GM18873 (cell line): ENCODE measurements at regions not wholly inside any gene's neighbourhood (a gene's known extent, or its start where the extent isn't known, plus 50 kb on each side); places are given as distances from the start of the nearest gene placed in this dataset.
"Not testable (repeated sequence)": the region's sequence is repeated elsewhere in the genome, so short reads cannot be mapped to it uniquely, and the experiment has no call there.

ENCODE experiments used
- ATAC-seq: cut with Tn5 transposase; IDR thresholded peaks from one replicate; pipeline ENCODE4 v1.9.1; 2021; ENCODE audit warnings: mild to moderate bottlenecking, moderate library complexity, moderate number of reproducible peaks; ENCODE audit not compliant: unreplicated experiment, low FRiP score

DNA sequence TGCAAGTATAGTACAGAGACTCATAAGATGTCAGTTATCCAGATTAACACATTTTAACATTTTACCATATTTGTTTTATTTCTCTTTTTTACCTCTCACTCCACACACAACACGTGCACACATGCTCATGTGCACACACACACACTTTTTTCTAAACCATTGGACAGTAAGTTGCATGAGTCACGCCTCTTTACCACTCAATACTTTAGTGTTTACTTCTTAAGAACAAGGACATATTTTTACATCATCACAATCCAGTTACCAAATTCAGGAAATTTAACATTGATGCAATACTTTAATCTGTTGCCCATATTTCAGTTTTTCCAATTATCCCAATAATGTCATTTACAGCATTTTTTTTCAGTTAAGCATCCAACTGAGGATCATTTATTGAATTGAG lies 109.0 kb downstream of the RIN2 start:
- no peak for ATAC-seq

GRCh38 chr20:19867940-19868371 lies 109.9 kb downstream of the RIN2 start:
- no peak for ATAC-seq

DNA sequence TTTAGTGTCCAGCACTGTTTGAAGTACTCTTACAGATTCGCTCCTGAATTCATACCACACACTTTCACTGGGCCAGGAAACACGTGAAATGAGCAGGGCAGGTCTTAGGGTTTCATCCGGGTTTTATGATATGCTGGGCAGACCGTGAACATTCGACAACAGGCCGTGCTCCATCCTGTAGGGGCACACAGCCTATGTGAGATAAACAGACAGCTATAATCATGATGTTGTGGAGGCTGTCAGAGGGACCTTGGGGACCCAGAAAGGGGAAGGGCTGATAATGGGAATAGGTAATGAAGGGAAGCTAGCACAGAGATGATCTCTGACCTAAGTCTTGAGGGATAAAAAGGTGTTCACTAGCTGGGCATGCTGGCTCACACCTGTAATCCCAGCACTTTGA lies 110.4 kb downstream of the RIN2 start:
- ATAC-seq, result no peak

DNA sequence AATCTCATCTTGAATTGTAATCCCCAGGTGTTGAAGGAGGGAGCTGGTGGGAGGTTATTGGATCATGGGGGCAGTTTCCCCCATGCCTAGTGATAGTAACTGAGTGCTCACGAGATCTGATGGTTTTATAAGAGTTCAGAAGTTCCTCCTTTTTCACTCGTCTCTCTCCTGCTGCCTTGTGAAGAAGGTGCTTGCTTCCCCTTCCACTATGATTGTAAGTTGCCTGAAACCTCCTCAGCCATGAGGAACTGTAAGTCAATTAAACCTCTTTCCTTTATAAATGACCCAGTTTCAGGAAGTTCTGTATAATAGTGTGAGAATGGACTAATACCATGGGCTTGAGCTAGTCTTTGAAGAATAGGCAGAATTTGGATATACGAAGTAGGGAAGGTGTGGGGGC lies 113.9 kb downstream of the RIN2 start:
- ATAC-seq, result no peak

- no peak for ATAC-seq
Measured at GRCh38 chr20:19874040-19874727, 116.1 kb downstream of the RIN2 start.

DNA sequence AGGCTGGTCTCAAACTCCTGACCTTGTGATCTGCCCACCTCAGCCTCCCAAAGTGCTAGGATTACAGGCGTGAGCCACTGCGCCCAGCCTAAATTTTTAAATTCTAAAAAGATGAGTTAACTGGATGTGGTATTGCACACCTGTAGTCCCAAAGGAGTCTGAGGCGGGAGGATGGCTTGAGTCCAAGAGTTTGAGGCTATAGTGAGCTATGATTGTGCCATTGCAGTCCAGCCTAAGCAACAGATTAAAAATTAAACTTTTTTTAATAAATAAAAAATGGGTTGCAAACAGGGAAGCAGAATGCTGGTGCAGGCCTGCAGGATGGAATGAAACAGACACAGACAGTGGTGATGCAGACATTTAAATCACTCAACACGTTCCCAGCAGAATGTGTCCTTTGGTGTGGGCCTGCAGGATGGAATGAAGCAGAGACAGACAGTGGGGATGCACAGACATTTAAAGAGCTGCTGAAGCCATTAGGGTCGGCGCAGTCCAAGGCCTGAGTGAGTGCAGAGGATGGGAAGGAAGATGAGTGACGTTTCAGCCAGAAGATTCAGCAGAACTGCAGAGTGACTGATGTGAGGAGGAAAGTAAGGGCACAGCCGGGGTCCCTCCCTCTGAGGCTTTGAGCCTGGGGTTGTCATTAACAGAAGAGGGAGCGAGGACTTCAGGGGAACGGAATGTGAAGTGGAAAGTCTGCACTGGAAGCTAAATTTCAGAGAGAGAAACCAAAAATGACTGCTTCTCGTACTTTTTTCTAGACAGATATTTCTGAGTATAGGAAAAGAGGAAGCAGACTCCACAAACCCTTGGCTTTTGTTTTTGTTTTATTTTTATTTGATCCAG lies 117.5 kb downstream of the RIN2 start:
- no peak for ATAC-seq

- no peak for ATAC-seq
Measured at GRCh38 chr20:19876828-19877460, 118.9 kb downstream of the RIN2 start.

DNA sequence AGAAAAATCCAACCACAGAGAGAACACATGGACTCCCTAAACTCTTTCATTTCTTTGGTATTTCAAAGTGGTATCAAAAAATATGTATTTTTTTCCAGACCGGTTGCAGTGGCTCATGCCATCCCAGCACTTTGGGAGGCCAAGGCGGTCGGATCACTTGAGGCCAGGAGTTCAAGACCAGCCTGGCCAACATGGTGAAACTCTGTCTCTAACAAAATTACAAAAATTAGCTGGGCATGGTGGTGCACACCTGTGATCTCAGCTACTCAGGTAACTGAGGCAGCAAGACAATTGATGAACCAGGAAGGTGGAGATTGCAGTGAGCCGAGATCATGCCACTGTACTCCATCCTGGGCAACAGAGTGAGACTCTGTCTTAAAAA lies 121.8 kb downstream of the RIN2 start:
- ATAC-seq, result not testable (repeated sequence)

- no peak for ATAC-seq
Measured at GRCh38 chr20:19880256-19881079, 122.4 kb downstream of the RIN2 start.

DNA sequence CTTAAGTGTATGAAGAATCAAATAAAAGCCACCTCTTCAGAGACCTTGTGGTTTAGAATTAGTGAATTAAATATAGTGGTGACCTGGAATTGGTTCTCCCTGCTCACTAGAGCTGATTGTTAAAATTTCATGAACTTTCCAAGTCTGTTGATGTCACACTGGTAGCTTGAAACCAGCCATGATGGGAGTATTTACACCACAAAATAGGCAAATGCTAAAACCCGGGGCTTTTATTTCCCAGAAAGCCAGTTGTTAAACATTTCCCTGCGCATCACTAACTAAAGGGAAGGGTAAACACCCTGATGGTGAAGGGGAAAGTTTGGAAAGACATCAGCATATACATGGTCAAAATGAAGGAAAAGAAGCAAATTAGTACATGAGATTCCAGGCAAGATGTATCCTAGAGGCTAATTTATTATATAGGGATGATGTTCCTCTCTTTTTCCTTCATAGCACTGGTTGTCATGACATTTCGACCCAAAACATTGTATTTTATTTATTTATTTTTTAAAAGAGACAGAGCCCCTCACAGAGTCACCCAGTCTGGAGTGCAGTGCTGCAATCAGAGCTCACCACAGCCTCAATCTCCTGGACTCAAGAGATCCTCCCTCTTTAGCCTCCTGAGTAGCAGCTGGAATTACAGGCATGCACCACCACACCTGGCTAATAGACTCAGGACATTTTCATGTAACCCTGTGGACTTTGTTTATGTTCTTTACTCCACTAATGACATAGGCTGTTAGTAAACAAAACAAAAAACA lies 123.2 kb downstream of the RIN2 start:
- ATAC-seq, result no peak

DNA sequence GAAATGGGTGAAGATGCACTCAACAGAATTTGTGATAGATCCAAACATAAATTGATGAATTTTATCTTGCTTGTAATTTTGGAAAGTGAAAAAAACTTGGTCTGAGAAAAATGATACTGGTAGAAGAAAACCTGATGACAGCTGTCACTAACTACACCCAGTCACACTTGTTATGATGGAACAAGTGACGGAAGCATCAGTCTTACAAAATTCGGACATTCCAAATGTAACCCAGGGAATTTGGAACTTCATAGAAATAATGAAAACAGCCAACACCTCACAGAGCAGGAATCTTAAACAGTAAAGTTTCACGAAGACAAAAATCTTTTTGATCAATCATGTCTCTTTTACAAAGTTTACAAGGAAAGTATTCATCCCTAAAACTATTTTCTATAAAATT lies 123.9 kb downstream of the RIN2 start:
- no peak for ATAC-seq

- no peak for ATAC-seq
Measured at GRCh38 chr20:19882446-19882845, 124.4 kb downstream of the RIN2 start.

GRCh38 chr20:19883501-19883900 lies 125.4 kb downstream of the RIN2 start:
- ATAC-seq, result no peak

DNA sequence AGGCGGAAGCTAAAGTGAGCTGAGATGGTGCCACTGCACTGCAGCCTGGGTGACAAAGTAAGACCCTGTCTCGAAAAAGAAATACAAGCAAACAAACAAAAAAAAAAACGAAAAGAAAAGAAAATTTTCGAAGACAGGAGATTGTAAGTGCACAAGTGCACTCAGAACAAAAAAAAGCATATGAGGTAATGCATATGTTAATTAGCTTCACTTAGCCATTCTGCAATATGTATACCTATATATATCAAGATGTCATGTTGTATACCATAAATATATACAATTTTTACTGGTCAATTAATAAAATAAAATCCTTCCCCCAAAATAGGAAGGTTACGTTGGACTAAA lies 127.5 kb downstream of the RIN2 start:
- no peak for ATAC-seq

DNA sequence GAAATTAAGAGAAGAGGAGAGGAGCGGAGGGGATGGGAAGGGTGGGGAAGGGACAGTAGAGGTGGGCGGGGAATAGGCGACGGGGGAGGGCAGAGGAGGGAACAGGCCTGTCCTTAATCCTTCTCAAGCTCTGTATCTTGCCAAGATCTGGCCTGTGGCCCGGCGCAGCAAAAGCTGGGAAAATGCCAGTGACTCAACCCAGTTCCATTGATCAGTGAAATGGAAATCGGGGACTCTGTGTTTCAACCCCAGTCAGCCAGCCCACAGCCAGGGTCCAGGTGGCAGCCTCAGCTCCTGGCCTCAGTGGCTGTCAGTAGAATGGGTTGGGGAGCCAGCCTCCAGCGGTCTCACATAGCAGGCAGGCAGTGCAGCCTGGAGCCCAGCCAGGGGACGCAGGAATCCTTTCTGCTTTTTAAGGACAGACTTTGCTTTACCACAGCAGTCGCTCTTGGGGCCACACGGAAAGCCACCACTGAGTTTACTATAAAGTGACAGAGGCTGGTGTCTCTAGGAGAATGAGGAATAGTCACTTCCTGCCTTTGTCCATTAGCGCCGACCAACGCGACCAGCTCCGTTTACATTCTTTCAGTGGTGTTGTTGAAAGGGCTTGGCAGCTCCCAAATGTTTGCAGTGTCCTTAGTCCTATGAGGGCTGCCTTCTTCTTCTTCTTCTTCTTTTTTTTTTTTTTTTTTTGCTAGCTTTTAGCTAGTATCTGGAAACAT lies 128.0 kb downstream of the RIN2 start:
- ATAC-seq, result no peak

DNA sequence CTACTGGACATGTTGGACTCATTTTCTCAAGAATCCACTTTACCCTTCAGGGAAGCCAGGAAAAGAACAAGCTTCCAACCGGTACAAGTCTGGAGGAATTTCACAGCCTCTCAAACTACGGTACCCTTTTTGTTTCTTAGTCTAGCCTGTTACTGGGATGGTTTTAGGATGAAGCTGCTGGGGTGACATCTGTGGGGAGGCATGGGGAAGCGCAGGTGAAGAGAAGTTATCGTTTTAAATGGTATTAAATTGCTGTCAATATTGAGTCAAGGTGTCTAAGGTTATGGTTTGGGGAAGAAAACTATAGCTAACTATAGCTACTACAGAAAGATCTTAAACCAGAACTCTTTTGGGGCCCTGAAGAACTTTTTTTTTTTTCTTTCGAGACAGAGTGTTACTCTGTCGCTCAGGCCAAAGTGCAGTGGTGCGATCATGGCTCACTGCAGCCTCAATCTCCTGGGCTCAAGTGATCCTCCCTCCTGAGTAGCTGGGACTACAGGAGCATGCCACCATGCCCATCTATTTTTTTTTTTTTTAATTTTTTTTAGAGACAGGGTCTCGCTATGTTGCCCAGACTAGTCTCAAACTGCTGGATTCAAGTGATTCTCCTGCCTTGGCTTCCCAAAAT lies 128.7 kb downstream of the RIN2 start:
- no peak for ATAC-seq

GRCh38 chr20:19887556-19888268 lies 129.4 kb upstream of the NAA20 start:
- no peak for ATAC-seq

DNA sequence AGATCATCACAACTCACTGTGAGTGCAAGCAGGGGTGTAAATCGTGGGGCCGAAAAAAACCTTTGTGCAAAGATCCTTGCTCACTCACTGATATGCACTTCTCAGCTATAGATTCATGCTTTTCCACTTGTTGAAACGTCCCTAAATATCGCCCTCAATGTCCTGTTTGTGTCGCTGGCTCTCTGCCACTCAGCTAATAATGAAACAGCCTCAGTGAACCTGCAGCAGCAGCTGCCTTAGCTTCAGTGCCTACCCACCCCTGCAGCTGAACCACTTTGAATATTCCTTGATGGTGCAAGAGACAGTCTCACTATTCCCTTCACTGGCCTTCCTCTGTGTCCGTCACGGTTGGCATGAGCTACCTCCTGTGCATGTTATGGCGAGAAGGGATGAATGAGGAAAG lies 128.9 kb upstream of the NAA20 start:
- ATAC-seq, result no peak
